Endothelial cell of umbilical vein (primary cell): ENCODE measurements at regions not wholly inside any gene's neighbourhood (a gene's known extent, or its start where the extent isn't known, plus 50 kb on each side); places are given as distances from the start of the nearest gene placed in this dataset.

ENCODE experiments used
- BruUV-seq: library from RNA; stranded (reverse); fragments of 400-500 nt; replicated peaks from 2 replicates; lab custom pipeline; 2021; lab: Mats Ljungman, UMichigan
- CTCF ChIA-PET: fragments of 300-600, 350-600 bp; sonication (Branson Sonifier 250); formaldehyde crosslinking; loops from one replicate; lab custom pipeline; 2021; ENCODE audit warnings: antibody characterized with exemption, inconsistent platforms; lab: Charles Lee
- POLR2A ChIA-PET: fragments of 300-600, 350-600 bp; sonication (Branson Sonifier 250); formaldehyde crosslinking; loops from one replicate; lab custom pipeline; 2021; ENCODE audit warnings: antibody characterized with exemption, inconsistent platforms; lab: Charles Lee
- DNase-seq: peaks from one replicate; pipeline ENCODE4 v3.0.0-alpha.2; 2011; ENCODE audit warnings: low read depth, low spot score
- FAIRE-seq: peaks from 2 replicates; lab custom pipeline; 2011; peaks lifted over from hg19 to GRCh38; lab: Jason Lieb, UNC
- H2AFZ ChIP-seq: 2 replicates; pipeline ENCODE4 v1.6.0; 2012; ENCODE audit warnings: low read depth, low read length, control low read depth, inconsistent platforms
- H3K27ac ChIP-seq: 2 replicates; pipeline ENCODE4 v1.5.1; 2011; ENCODE audit warnings: low read depth, mild to moderate bottlenecking, control low read depth, low read length, moderate library complexity; ENCODE audit not compliant: insufficient read depth
- H3K27me3 ChIP-seq, 2 experiments: 2 replicates each; pipeline versions ENCODE4 v1.6.0 to v1.6.1; 2011; ENCODE audit warnings: low read length in 2 of 2, mixed read lengths in 1 of 2; ENCODE audit not compliant: control insufficient read depth in 2 of 2, insufficient read depth in 2 of 2
- H3K36me3 ChIP-seq, 2 experiments: 2 replicates in 1 of 2; 3 replicates in 1 of 2; pipeline ENCODE4 v1.5.1; 2011; ENCODE audit warnings: low read length in 2 of 2, mild to moderate bottlenecking in 1 of 2, moderate library complexity in 1 of 2; ENCODE audit not compliant: control insufficient read depth in 2 of 2, insufficient read depth in 2 of 2; ENCODE audit errors: extremely low read depth in 1 of 2
- H3K4me1 ChIP-seq: 3 replicates; pipeline ENCODE4 v1.5.1; 2011; ENCODE audit warnings: mild to moderate bottlenecking, low read length; ENCODE audit not compliant: control insufficient read depth, insufficient read depth; ENCODE audit errors: extremely low read depth
- H3K4me2 ChIP-seq: 2 replicates; pipeline ENCODE4 v1.6.1; 2011; ENCODE audit warnings: low read length, control low read depth, mixed read lengths; ENCODE audit not compliant: insufficient read depth
- H3K4me3 ChIP-seq, 3 experiments: fragments of 200-600 bp in 1 of 3; sonication (generic), shearing (Covaris generic) in 1 of 3; replicated peaks in 1 of 3; 2 replicates each; pipeline ENCODE4 v1.5.1; 2011 to 2016; ENCODE audit warnings: control low read depth in 3 of 3, low read length in 3 of 3, mild to moderate bottlenecking in 2 of 3, inconsistent platforms in 1 of 3, low read depth in 1 of 3, moderate library complexity in 1 of 3; ENCODE audit not compliant: insufficient read depth in 1 of 3
- H3K79me2 ChIP-seq: 2 replicates; pipeline ENCODE4 v1.6.0; 2012; ENCODE audit warnings: low read length, inconsistent platforms; ENCODE audit not compliant: control insufficient read depth, insufficient read depth
- H3K9ac ChIP-seq: replicated peaks from 2 replicates; pipeline ENCODE3; 2011; ENCODE audit warnings: low read length, control low read depth; ENCODE audit not compliant: insufficient read depth; ENCODE audit errors: extremely low read depth
- H3K9me1 ChIP-seq: replicated peaks from 3 replicates; pipeline ENCODE4 v1.6.0; 2011; ENCODE audit warnings: mild to moderate bottlenecking, low read length; ENCODE audit not compliant: control insufficient read depth, insufficient read depth; ENCODE audit errors: extremely low read depth
- H3K9me3 ChIP-seq: replicated peaks from 2 replicates; pipeline ENCODE4 v1.5.1; 2012; ENCODE audit warnings: low read length, inconsistent platforms; ENCODE audit not compliant: control insufficient read depth, insufficient read depth
- H4K20me1 ChIP-seq: replicated peaks from 2 replicates; pipeline ENCODE3; 2011; ENCODE audit warnings: mild to moderate bottlenecking, low read length; ENCODE audit not compliant: control insufficient read depth, insufficient read depth; ENCODE audit errors: extremely low read depth
- CTCF ChIP-seq, 2 donors: IDR thresholded peaks; 1 replicate in 1 of 2; 2 replicates in 1 of 2; pipeline ENCODE4 v1.5.1; 2011; ENCODE audit warnings: low read length in 2 of 2, mild to moderate bottlenecking in 2 of 2, moderate library complexity in 2 of 2, control low read depth in 1 of 2, inconsistent platforms in 1 of 2, low read depth in 1 of 2; ENCODE audit not compliant: insufficient read depth in 1 of 2; ENCODE audit errors: extremely low read depth in 1 of 2
- EZH2 ChIP-seq: IDR thresholded peaks from 2 replicates; pipeline ENCODE4 v1.6.1; 2012; ENCODE audit warnings: borderline replicate concordance, low read depth, mild to moderate bottlenecking, moderate library complexity, low read length, inconsistent platforms; ENCODE audit not compliant: severe bottlenecking
- FOS ChIP-seq: IDR thresholded peaks from 2 replicates; pipeline ENCODE4 v1.6.1; 2011; ENCODE audit warnings: mild to moderate bottlenecking, low read length, moderate library complexity, borderline replicate concordance; ENCODE audit not compliant: insufficient read depth
- GATA2 ChIP-seq: IDR thresholded peaks from 2 replicates; pipeline ENCODE4 v1.7.0; 2011; ENCODE audit warnings: low read depth, mild to moderate bottlenecking, moderate library complexity, mixed read lengths, low read length; ENCODE audit not compliant: insufficient read length, insufficient read depth
- JUN ChIP-seq: IDR thresholded peaks from 2 replicates; pipeline ENCODE4 v1.6.1; 2011; ENCODE audit warnings: borderline replicate concordance, low read depth; ENCODE audit not compliant: insufficient read length, insufficient read depth
- MYC ChIP-seq: IDR thresholded peaks from one replicate; pipeline ENCODE4 v1.6.1; 2011; ENCODE audit warnings: mild to moderate bottlenecking, low read depth, low read length
- POLR2A ChIP-seq: IDR thresholded peaks from 2 replicates; pipeline ENCODE4 v1.6.1; 2012; ENCODE audit warnings: low read depth, mild to moderate bottlenecking, control low read depth, low read length
- POLR2AphosphoS5 ChIP-seq: IDR thresholded peaks from 2 replicates; pipeline ENCODE4 v1.6.1; 2012; ENCODE audit warnings: low read depth, mild to moderate bottlenecking, control low read depth, low read length, moderate library complexity; ENCODE audit not compliant: insufficient read depth
- dilution Hi-C: fragments of 300-500 bp; cut with MboI; formaldehyde crosslinking; loops from one replicate; pipeline ENCODE4 v1.15.0; 2019; ENCODE audit warnings: low sequenced_read_pairs; ENCODE audit not compliant: extremely low pct_ligation_motif_present
- intact Hi-C: fragments of 100-400 bp; cut with micrococcal nuclease; formaldehyde crosslinking; loops from one replicate; pipeline ENCODE4 v1.10.0; 2022
- TF ChIP-seq, protein P1 (sequence below): IDR thresholded peaks from 2 replicates; pipeline ENCODE4 v1.6.1; 2011; ENCODE audit not compliant: insufficient read depth, insufficient read length

GRCh38 chr20:56158489-56158888, 90.0 kb upstream of the MC3R start:
- FAIRE-seq (no peak), DNase-seq (no peak)
- H3K4me3 ChIP-seq = no peak overlapping the region
- no peaks in the 10 kb centered on the region for H3K79me2 ChIP-seq
- H2AFZ ChIP-seq = no peak overlapping the region
- no peak overlapping the region for H3K4me2 ChIP-seq
- no peaks in the 10 kb centered on the region for H4K20me1 ChIP-seq
- H3K9ac ChIP-seq = no peak overlapping the region
- no TSS peak for BruUV-seq
- no peak overlapping the region for H3K27ac ChIP-seq
- dilution Hi-C loops = no loop called here
- no peaks in the 10 kb centered on the region for H3K4me1 ChIP-seq
- CTCF ChIA-PET = no interaction called here
- intact Hi-C loops = no loop called here
- no peaks in the 10 kb centered on the region for H3K36me3 ChIP-seq
- no peak for TF ChIP-seq MYC
- no peak for TF ChIP-seq CTCF (IDR thresholded peaks at IDR 0.05; ENCODE audit: extremely low read depth in 1 of 2, insufficient read depth in 1 of 2, low read depth in 1 of 2, low read length in 2 of 2)
- TF ChIP-seq GATA2 = no peak
- TF ChIP-seq EZH2 = no peak
- TF ChIP-seq POLR2AphosphoS5 = no peak
- TF ChIP-seq JUN = no peak
- H3K9me1 ChIP-seq = no peaks in the 10 kb centered on the region
- H3K27me3 ChIP-seq = no peaks in the 10 kb centered on the region
- POLR2A ChIA-PET = no interaction called here
- H3K9me3 ChIP-seq = no peaks in the 10 kb centered on the region

GRCh38 chr20:56160956-56161355, 87.6 kb upstream of the MC3R start:
- Histone ChIP-seq H3K27me3 (no peaks in the 10 kb centered on the region), H3K4me3 (no peak overlapping the region), H4K20me1 (no peaks in the 10 kb centered on the region), H3K9ac (no peak overlapping the region), H3K79me2 (no peaks in the 10 kb centered on the region), H3K9me3 (no peaks in the 10 kb centered on the region), H3K27ac (no peak overlapping the region), H3K9me1 (no peaks in the 10 kb centered on the region), H2AFZ (no peak overlapping the region), H3K4me1 (no peaks in the 10 kb centered on the region), H3K4me2 (no peak overlapping the region), H3K36me3 (no peaks in the 10 kb centered on the region)
- no peak for FAIRE-seq
- ChIA-PET POLR2A (no interaction called here), CTCF (no interaction called here)
- intact Hi-C loops = no loop called here
- BruUV-seq = no TSS peak
- dilution Hi-C loops = no loop called here
- DNase-seq = no peak
- TF ChIP-seq, protein P1, sequence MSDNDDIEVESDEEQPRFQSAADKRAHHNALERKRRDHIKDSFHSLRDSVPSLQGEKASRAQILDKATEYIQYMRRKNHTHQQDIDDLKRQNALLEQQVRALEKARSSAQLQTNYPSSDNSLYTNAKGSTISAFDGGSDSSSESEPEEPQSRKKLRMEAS = no peak
- TF ChIP-seq MYC = no peak
- TF ChIP-seq POLR2A = no peak
- no peak for TF ChIP-seq EZH2
- TF ChIP-seq JUN = no peak
- no peak for TF ChIP-seq GATA2
- no peak for TF ChIP-seq CTCF (IDR thresholded peaks at IDR 0.05; ENCODE audit: extremely low read depth in 1 of 2, insufficient read depth in 1 of 2, low read depth in 1 of 2, low read length in 2 of 2)
- TF ChIP-seq POLR2AphosphoS5 = no peak
- no peak for TF ChIP-seq FOS
